Lung (tissue), 11 donors: ENCODE measurements at regions not wholly inside any gene's neighbourhood (a gene's known extent, or its start where the extent isn't known, plus 50 kb on each side); places are given as distances from the start of the nearest gene placed in this dataset.

Experiments
- ATAC-seq: fragments of 200-7000 bp; cut with Tn5 transposase; one replicate; pipeline ENCODE4 v1.9.1; 2020; ENCODE audit warnings: moderate number of reproducible peaks; ENCODE audit not compliant: insufficient read depth, low FRiP score
- DNase-seq, 3 donors: peaks; one replicate each; pipeline ENCODE4 v3.0.0-alpha.2; 2013 to 2017
- H3K27ac ChIP-seq, 2 donors: one replicate each; pipeline ENCODE4 v1.5.1; 2013; ENCODE audit warnings: mild to moderate bottlenecking in 2 of 2, moderate library complexity in 2 of 2, control low read depth in 1 of 2, inconsistent platforms in 1 of 2, low read depth in 1 of 2, low read length in 1 of 2
- H3K27me3 ChIP-seq, 3 donors: one replicate each; pipeline ENCODE4 v1.5.1; 2013; ENCODE audit warnings: low read length in 2 of 3; ENCODE audit not compliant: control insufficient read depth in 3 of 3, insufficient read depth in 3 of 3
- H3K36me3 ChIP-seq, 4 donors: one replicate each; pipeline ENCODE4 v1.5.1; 2013; ENCODE audit warnings: low read length in 4 of 4, mild to moderate bottlenecking in 1 of 4, moderate library complexity in 1 of 4; ENCODE audit not compliant: control insufficient read depth in 4 of 4, insufficient read depth in 4 of 4
- H3K4me1 ChIP-seq, 5 donors: one replicate each; pipeline ENCODE4 v1.5.1; 2013; ENCODE audit warnings: low read length in 5 of 5, mild to moderate bottlenecking in 2 of 5, moderate library complexity in 1 of 5; ENCODE audit not compliant: control insufficient read depth in 5 of 5, insufficient read depth in 5 of 5
- H3K4me3 ChIP-seq: one replicate; pipeline ENCODE4 v1.5.1; 2013; ENCODE audit warnings: mild to moderate bottlenecking, control low read depth, moderate library complexity
- H3K9ac ChIP-seq, 2 donors: one replicate each; pipeline ENCODE4 v1.5.1; 2013; ENCODE audit warnings: low read length in 2 of 2, control low read depth in 1 of 2; ENCODE audit not compliant: insufficient read depth in 1 of 2
- H3K9me3 ChIP-seq, 4 donors: one replicate each; pipeline ENCODE4 v1.5.1; 2013; ENCODE audit warnings: low read length in 3 of 4, mild to moderate bottlenecking in 1 of 4, moderate library complexity in 1 of 4; ENCODE audit not compliant: control insufficient read depth in 4 of 4, insufficient read depth in 3 of 4
- CTCF ChIP-seq: IDR thresholded peaks from 2 replicates; pipeline ENCODE4 v1.5.1; 2012; ENCODE audit warnings: mild to moderate bottlenecking; ENCODE audit errors: control extremely low read depth, extremely low read depth
- WGBS, 2 donors: extraction: QIAGEN DNeasy Blood & Tissue Kit; methylation state at CpG; one replicate each; pipeline ENCODE4 v1.1.7; 2013; 5-methylcytosine and 5-hydroxymethylcytosine counted together
- donor health status: control.
- donor health status: control.
- donor health status: Bipolar disorder and iron deficiency.
- donor health status: healthy.
- donor health status: DM: yes; HTN: yes; CAD: no.

- 86 to 89% methylated on average over 13 of the region's 13 CpGs for WGBS, 2 donors
- H3K27ac ChIP-seq, result no peak overlapping the region
- H3K27me3 ChIP-seq, result no peaks in the 10 kb centered on the region
- no peak for TF ChIP-seq CTCF
- H3K9ac ChIP-seq, result no peak overlapping the region
- no peak for ATAC-seq
- no peaks in the 10 kb centered on the region for H3K36me3 ChIP-seq
- H3K4me1 ChIP-seq, result no peaks in the 10 kb centered on the region
- H3K4me3 ChIP-seq, result no peak overlapping the region
- DNase-seq, result peak in 1 of 3 donors; percentile 4
- no peaks in the 10 kb centered on the region for H3K9me3 ChIP-seq
These were observed 135.1 kb downstream of the PLG start for GRCh38 chr6:160837146-160837545.

- Histone ChIP-seq H3K9ac (no peak overlapping the region), H3K27me3 (no peaks in the 10 kb centered on the region), H3K4me1 (no peaks in the 10 kb centered on the region), H3K27ac (no peak overlapping the region), H3K4me3 (no peak overlapping the region), H3K36me3 (no peaks in the 10 kb centered on the region), H3K9me3 (no peaks in the 10 kb centered on the region)
- WGBS, 2 donors, result 86 to 90% methylated on average over 5 of the region's 5 CpGs
- DNase-seq, result no peak
- TF ChIP-seq CTCF, result no peak
- no peak for ATAC-seq
These were observed 140.5 kb upstream of the MAP3K4 start for GRCh38 chr6:160851031-160851430.

DNA sequence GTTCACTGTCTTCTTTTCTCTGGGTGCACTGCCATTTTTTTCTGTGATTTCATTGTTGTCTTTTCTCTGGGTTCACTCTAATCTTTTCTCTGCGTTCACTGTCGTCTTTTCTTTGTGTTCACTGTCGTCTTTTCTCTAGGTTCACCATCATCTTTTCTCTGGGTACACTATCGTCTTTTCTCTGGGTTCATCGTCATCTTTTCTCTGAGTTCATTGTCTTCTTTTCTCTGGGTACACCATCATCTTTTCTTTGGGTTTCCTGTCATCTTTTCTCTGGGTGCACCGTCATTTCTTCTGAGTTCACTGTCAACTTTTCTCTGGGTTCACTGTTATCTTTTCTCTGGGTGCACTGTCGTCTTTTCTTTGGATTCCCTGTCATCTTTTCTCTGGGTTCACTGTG, 137.6 kb upstream of the MAP3K4 start:
- Histone ChIP-seq H3K27ac (no peak overlapping the region), H3K4me1 (no peaks in the 10 kb centered on the region), H3K4me3 (no peak overlapping the region), H3K36me3 (no peaks in the 10 kb centered on the region), H3K27me3 (no peaks in the 10 kb centered on the region), H3K9ac (no peak overlapping the region), H3K9me3 (peaks cover 0 to 2% (median 0%) of the 10 kb centered on the region in 4 donors)
- DNase-seq (no peak), ATAC-seq (no peak)
- no peak for TF ChIP-seq CTCF
- WGBS, 2 donors, result 88 to 91% methylated on average over 7 of the region's 7 CpGs

GRCh38 chr6:160858886-160859285, 132.7 kb upstream of the MAP3K4 start:
- Histone ChIP-seq H3K27ac (no peak overlapping the region), H3K27me3 (no peaks in the 10 kb centered on the region), H3K4me3 (no peak overlapping the region), H3K4me1 (no peaks in the 10 kb centered on the region), H3K36me3 (no peaks in the 10 kb centered on the region), H3K9me3 (peaks cover 0 to 2% (median 0%) of the 10 kb centered on the region in 4 donors), H3K9ac (no peak overlapping the region)
- ATAC-seq (no peak), DNase-seq (no peak)
- WGBS, 2 donors, result 87 to 95% methylated on average over 3 of the region's 3 CpGs
- TF ChIP-seq CTCF, result no peak
